Neural cell (in vitro differentiated cells): ENCODE measurements at regions not wholly inside any gene's neighbourhood (a gene's known extent, or its start where the extent isn't known, plus 50 kb on each side); places are given as distances from the start of the nearest gene placed in this dataset.

ENCODE experiments used
- CTCF ChIP-seq: fragments of 450-650 bp; IDR thresholded peaks from 2 replicates; pipeline ENCODE4 v1.5.1; 2014; ENCODE audit warnings: antibody characterized with exemption, mild to moderate bottlenecking, moderate library complexity; ENCODE audit not compliant: poor library complexity, severe bottlenecking
- EP300 ChIP-seq: fragments of 450-650 bp; conservative IDR thresholded peaks from 2 replicates; pipeline ENCODE4 v1.6.1; 2014; ENCODE audit warnings: antibody characterized with exemption, mild to moderate bottlenecking, moderate library complexity; ENCODE audit not compliant: poor library complexity, severe bottlenecking
- EZH2 ChIP-seq: fragments of 200-600, 300-800 bp; shearing (Covaris generic), sonication (generic); IDR thresholded peaks from 2 replicates; pipeline ENCODE4 v1.6.1; 2014; ENCODE audit warnings: antibody characterized with exemption, low read length, borderline replicate concordance, mild to moderate bottlenecking; ENCODE audit not compliant: insufficient read depth, poor library complexity, severe bottlenecking
- MXI1 ChIP-seq: fragments of 450-650 bp; conservative IDR thresholded peaks from 2 replicates; pipeline ENCODE4 v1.6.1; 2014; ENCODE audit warnings: antibody characterized with exemption, mild to moderate bottlenecking; ENCODE audit not compliant: poor library complexity, severe bottlenecking
- POLR2AphosphoS5 ChIP-seq: IDR thresholded peaks from 2 replicates; pipeline ENCODE4 v1.6.1; 2012
- REST ChIP-seq: IDR thresholded peaks from 2 replicates; pipeline ENCODE4 v1.6.1; 2012; ENCODE audit warnings: borderline replicate concordance

- TF ChIP-seq CTCF (no peak), EZH2 (no peak), EP300 (no peak), MXI1 (no peak), POLR2AphosphoS5 (no peak), REST (no peak)
These were observed 93.1 kb upstream of the RBFOX1 start for GRCh38 chr16:7239547-7239946.
